ENCODE measurements at regions not wholly inside any gene's neighbourhood (a gene's known extent, or its start where the extent isn't known, plus 50 kb on each side); places are given as distances from the start of the nearest gene placed in this dataset.

DNA sequence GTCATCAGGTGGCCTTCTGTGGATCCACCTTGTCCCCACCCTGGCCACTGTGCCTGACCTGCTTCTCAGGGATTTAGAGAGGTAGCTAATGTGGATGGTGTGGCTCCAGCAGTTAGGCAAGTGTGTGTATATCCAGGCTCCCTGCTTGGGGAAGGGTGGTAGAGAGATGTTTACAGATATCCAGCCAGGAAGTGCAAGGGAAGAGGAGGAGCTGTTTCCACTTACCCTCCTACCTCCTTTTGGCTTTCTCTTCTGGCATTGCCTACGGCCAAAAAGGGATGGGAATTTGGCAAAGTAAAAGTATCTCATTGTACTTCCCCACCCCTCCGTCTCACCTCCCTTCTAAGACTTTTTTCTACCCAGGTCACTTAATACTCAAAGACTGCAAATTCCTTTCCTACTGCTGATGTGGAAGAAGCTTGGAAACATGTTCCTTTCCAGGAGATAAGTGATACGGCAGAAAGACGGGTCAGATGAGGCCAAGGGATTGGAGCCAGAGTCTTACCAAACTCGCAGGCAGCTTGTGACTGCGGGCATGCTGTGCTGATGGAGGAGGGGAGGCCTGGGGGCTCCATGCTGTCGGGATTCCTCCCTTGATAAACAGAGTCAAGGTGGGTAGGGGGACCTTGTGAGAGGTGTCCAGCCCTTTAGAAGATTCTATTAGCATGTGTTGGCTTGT lies 253.4 kb downstream of the PRL start:
- Histone ChIP-seq H3K27me3 (ENCODE audit: control insufficient read depth, insufficient read depth, low read length) (no peaks in the 10 kb centered on the region), H3K4me3 (ENCODE audit: low read depth, low read length) (no peak overlapping the region), H3K36me3 (ENCODE audit: control insufficient read depth, insufficient read depth, low read length) (no peaks in the 10 kb centered on the region)
- no peak for TF ChIP-seq CTCF (IDR thresholded peaks at IDR 0.05; ENCODE audit: insufficient read depth, low read length, poor library complexity, severe bottlenecking)
- no peak for DNase-seq (ENCODE audit: low read depth)

- H3K27me3 ChIP-seq (ENCODE audit: control insufficient read depth, insufficient read depth, low read length), result no peaks in the 10 kb centered on the region
- no peak for TF ChIP-seq CTCF (IDR thresholded peaks at IDR 0.05; ENCODE audit: insufficient read depth, low read length, poor library complexity, severe bottlenecking)
- no peaks in the 10 kb centered on the region for H3K36me3 ChIP-seq (ENCODE audit: control insufficient read depth, insufficient read depth, low read length)
- DNase-seq (ENCODE audit: low read depth), result no peak
- no peak overlapping the region for H3K4me3 ChIP-seq (ENCODE audit: low read depth, low read length)
These were observed 251.4 kb downstream of the PRL start for GRCh38 chr6:22045261-22045912.

DNA sequence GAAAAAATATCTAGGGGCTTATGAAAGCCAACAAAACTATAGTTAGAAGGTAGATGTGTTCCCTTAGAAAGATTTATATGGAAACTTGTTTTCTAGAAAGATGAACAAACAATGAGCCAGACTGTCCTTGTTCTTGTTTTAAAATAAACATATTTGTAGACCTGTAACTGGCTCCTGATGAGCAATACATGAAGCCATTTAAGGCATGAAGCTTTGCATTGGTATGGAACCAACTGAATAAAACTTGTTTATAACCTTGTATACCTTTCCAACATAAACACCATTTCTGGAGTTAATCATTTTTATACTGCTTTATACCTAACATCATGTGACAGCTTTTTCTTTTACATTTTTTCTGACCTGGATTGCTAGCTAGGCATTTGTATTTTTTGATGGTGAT lies 247.8 kb downstream of the PRL start:
- Histone ChIP-seq H3K36me3 (ENCODE audit: control insufficient read depth, insufficient read depth, low read length) (no peaks in the 10 kb centered on the region), H3K27me3 (ENCODE audit: control insufficient read depth, insufficient read depth, low read length) (no peaks in the 10 kb centered on the region), H3K4me3 (ENCODE audit: low read depth, low read length) (no peak overlapping the region)
- no peak for TF ChIP-seq CTCF (IDR thresholded peaks at IDR 0.05; ENCODE audit: insufficient read depth, low read length, poor library complexity, severe bottlenecking)
- DNase-seq (ENCODE audit: low read depth), result no peak

GRCh38 chr6:22053391-22053997 lies 243.3 kb downstream of the PRL start:
- DNase-seq (ENCODE audit: low read depth), result no peak
- Histone ChIP-seq H3K27me3 (ENCODE audit: control insufficient read depth, insufficient read depth, low read length) (no peaks in the 10 kb centered on the region), H3K4me3 (ENCODE audit: low read depth, low read length) (no peak overlapping the region), H3K36me3 (ENCODE audit: control insufficient read depth, insufficient read depth, low read length) (peaks cover 2% of the 10 kb centered on the region)
- no peak for TF ChIP-seq CTCF (IDR thresholded peaks at IDR 0.05; ENCODE audit: insufficient read depth, low read length, poor library complexity, severe bottlenecking)

DNA sequence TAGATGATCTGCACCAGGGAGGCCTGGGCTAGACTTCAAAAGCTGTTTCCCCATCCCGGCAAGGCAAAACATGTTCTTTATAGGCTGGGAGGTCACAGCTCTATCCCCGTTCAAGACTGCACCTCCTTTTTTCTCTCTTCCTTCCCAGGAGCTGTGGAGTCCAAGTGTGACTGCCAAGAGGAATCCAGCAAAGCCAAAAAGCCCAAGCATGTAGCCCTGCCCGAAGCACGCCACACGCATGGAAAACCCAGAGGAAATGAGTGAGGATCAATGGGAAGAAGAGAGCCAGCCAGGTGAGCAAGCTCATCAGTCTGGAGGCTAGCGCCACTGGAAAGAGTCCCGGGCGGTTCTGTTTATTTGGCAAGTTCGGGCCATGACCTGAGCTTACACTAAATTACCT lies 240.4 kb downstream of the PRL start:
- TF ChIP-seq CTCF (IDR thresholded peaks at IDR 0.05; ENCODE audit: insufficient read depth, low read length, poor library complexity, severe bottlenecking), result no peak
- no peak for DNase-seq (ENCODE audit: low read depth)
- H3K36me3 ChIP-seq (ENCODE audit: control insufficient read depth, insufficient read depth, low read length), result peaks cover 2% of the 10 kb centered on the region
- no peaks in the 10 kb centered on the region for H3K27me3 ChIP-seq (ENCODE audit: control insufficient read depth, insufficient read depth, low read length)
- H3K4me3 ChIP-seq (ENCODE audit: low read depth, low read length), result no peak overlapping the region
